CD4-positive, alpha-beta T cell (primary cell): ENCODE measurements at regions not wholly inside any gene's neighbourhood (a gene's known extent, or its start where the extent isn't known, plus 50 kb on each side); places are given as distances from the start of the nearest gene placed in this dataset.
"Not testable (repeated sequence)": the region's sequence is repeated elsewhere in the genome, so short reads cannot be mapped to it uniquely, and the experiment has no call there.

Experiments used
- ATAC-seq: fragments of 200-7000 bp; cut with Tn5 transposase; one replicate; pipeline ENCODE4 v1.10.0; 2022; ENCODE audit warnings: mild to moderate bottlenecking; ENCODE audit not compliant: poor library complexity
- CTCF ChIA-PET: fragments of 350-600 bp; sonication (Branson Sonifier 250); formaldehyde crosslinking; loops from one replicate; lab custom pipeline; 2021; ENCODE audit warnings: antibody characterized with exemption, inconsistent platforms; lab: Charles Lee
- POLR2A ChIA-PET: fragments of 350-600 bp; sonication (Branson Sonifier 250); formaldehyde crosslinking; loops from one replicate; lab custom pipeline; 2021; ENCODE audit warnings: antibody characterized with exemption, inconsistent platforms; lab: Charles Lee
- DNase-seq, 14 experiments: peaks; one replicate each; pipeline ENCODE4 v3.0.0-alpha.2; 2013 to 2020; ENCODE audit warnings: mixed read lengths in 2 of 14
- H3K27ac ChIP-seq, 2 donors: one replicate each; pipeline versions ENCODE4 v1.5.1 to v1.7.0; 2013; ENCODE audit warnings: low read length in 2 of 2, low read depth in 1 of 2, mild to moderate bottlenecking in 1 of 2
- H3K27me3 ChIP-seq, 2 experiments: 1 replicate in 1 of 2; 2 replicates in 1 of 2; pipeline versions ENCODE4 v1.6.1 to v1.7.0; 2013; ENCODE audit warnings: low read length in 2 of 2, control low read depth in 1 of 2, mild to moderate bottlenecking in 1 of 2, moderate library complexity in 1 of 2; ENCODE audit not compliant: insufficient read depth in 2 of 2, control insufficient read depth in 1 of 2
- H3K36me3 ChIP-seq: one replicate; pipeline ENCODE4 v1.6.1; 2013; ENCODE audit warnings: low read length, control low read depth; ENCODE audit not compliant: insufficient read depth
- H3K4me1 ChIP-seq: one replicate; pipeline ENCODE4 v1.6.1; 2013; ENCODE audit warnings: low read length, control low read depth; ENCODE audit not compliant: insufficient read depth
- H3K4me3 ChIP-seq: one replicate; pipeline ENCODE4 v1.5.1; 2013; ENCODE audit warnings: mild to moderate bottlenecking, low read length, moderate library complexity
- H3K9me3 ChIP-seq, 2 experiments: 1 replicate in 1 of 2; 2 replicates in 1 of 2; pipeline versions ENCODE4 v1.6.1 to v1.7.0; 2013; ENCODE audit warnings: low read length in 2 of 2, mild to moderate bottlenecking in 2 of 2, control low read depth in 1 of 2, moderate library complexity in 1 of 2; ENCODE audit not compliant: control insufficient read depth in 1 of 2, insufficient read depth in 1 of 2
- H3K27ac Mint-ChIP-seq: one replicate; pipeline ENCODE4 v1.8.0; 2020; ENCODE audit warnings: mixed read lengths
- H3K27me3 Mint-ChIP-seq: one replicate; pipeline ENCODE4 v1.8.0; 2021; ENCODE audit warnings: mixed read lengths
- H3K36me3 Mint-ChIP-seq: one replicate; pipeline ENCODE4 v1.8.0; 2021; ENCODE audit warnings: low read depth, mixed read lengths
- H3K4me1 Mint-ChIP-seq: one replicate; pipeline ENCODE4 v1.8.0; 2021; ENCODE audit warnings: low read depth, mixed read lengths
- H3K4me3 Mint-ChIP-seq: one replicate; pipeline ENCODE4 v1.8.0; 2020; ENCODE audit warnings: mild to moderate bottlenecking, mixed read lengths
- H3K9me3 Mint-ChIP-seq: one replicate; pipeline ENCODE4 v1.8.0; 2020; ENCODE audit warnings: mixed read lengths
- intact Hi-C, 2 experiments: fragments of 100-400 bp; cut with DNase I in 1 of 2; cut with micrococcal nuclease in 1 of 2; formaldehyde crosslinking; loops; one replicate each; pipeline versions ENCODE4 v1.15.1 to v1.9.0; 2023 to 2025; cut with DNase I, micrococcal nuclease
- TF ChIP-seq, protein P1 (sequence below): fragments of 200-600 bp; IDR thresholded peaks from one replicate; pipeline ENCODE4 v1.8.0; 2022; ENCODE audit warnings: antibody characterized with exemption, mild to moderate bottlenecking

- TF ChIP-seq, protein P1, sequence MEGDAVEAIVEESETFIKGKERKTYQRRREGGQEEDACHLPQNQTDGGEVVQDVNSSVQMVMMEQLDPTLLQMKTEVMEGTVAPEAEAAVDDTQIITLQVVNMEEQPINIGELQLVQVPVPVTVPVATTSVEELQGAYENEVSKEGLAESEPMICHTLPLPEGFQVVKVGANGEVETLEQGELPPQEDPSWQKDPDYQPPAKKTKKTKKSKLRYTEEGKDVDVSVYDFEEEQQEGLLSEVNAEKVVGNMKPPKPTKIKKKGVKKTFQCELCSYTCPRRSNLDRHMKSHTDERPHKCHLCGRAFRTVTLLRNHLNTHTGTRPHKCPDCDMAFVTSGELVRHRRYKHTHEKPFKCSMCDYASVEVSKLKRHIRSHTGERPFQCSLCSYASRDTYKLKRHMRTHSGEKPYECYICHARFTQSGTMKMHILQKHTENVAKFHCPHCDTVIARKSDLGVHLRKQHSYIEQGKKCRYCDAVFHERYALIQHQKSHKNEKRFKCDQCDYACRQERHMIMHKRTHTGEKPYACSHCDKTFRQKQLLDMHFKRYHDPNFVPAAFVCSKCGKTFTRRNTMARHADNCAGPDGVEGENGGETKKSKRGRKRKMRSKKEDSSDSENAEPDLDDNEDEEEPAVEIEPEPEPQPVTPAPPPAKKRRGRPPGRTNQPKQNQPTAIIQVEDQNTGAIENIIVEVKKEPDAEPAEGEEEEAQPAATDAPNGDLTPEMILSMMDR = no peak
- POLR2A ChIA-PET = no interaction called here
- Mint-ChIP-seq H3K27me3 (no peaks in the 10 kb centered on the region), H3K36me3 (no peaks in the 10 kb centered on the region), H3K4me1 (no peaks in the 10 kb centered on the region), H3K27ac (no peak overlapping the region), H3K4me3 (no peak overlapping the region), H3K9me3 (no peaks in the 10 kb centered on the region)
- Histone ChIP-seq H3K27me3 (peaks cover 0 to 3% of the 10 kb centered on the region in 2 experiments), H3K9me3 (peaks cover 0 to 7% of the 10 kb centered on the region in 2 experiments), H3K4me1 (no peaks in the 10 kb centered on the region), H3K27ac (no peak overlapping the region), H3K36me3 (no peaks in the 10 kb centered on the region), H3K4me3 (no peak overlapping the region)
- intact Hi-C loops = no loop called here
- CTCF ChIA-PET = no interaction called here
- ATAC-seq (no peak), DNase-seq (no peak)
These were observed 104.4 kb downstream of the ZNF486 start for GRCh38 chr19:20271215-20271926.

DNA sequence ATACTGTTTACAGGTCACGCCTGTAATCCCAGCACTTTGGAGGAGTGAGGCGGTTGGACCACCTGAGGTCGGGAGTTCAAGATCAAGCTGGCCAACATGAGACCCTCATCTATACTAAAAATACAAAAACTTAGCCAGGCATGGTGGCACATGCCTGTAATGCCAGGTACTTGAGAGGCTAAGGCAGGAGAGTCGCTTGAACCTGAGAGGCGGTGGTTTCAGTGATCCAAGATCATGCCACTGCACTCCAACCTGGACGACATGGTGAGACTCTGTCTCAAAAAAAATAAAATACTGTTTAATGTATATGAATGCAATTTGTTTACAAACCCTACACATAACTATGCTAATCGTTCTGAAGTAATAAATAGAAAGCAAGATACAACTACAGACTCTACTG is 102.4 kb downstream of the ZNF486 start:
- H3K27ac ChIP-seq = no peak overlapping the region
- H3K9me3 Mint-ChIP-seq = no peaks in the 10 kb centered on the region
- CTCF ChIA-PET = no interaction called here
- H3K36me3 Mint-ChIP-seq = no peaks in the 10 kb centered on the region
- H3K27ac Mint-ChIP-seq = no peak overlapping the region
- no peaks in the 10 kb centered on the region for H3K36me3 ChIP-seq
- TF ChIP-seq, protein P1 = no peak
- POLR2A ChIA-PET = no interaction called here
- no peaks in the 10 kb centered on the region for H3K27me3 Mint-ChIP-seq
- H3K9me3 ChIP-seq = peaks cover 0 to 7% of the 10 kb centered on the region in 2 experiments
- no peaks in the 10 kb centered on the region for H3K4me1 Mint-ChIP-seq
- H3K4me1 ChIP-seq = no peaks in the 10 kb centered on the region
- H3K4me3 Mint-ChIP-seq = no peak overlapping the region
- ATAC-seq = no peak
- H3K27me3 ChIP-seq = peaks cover 0 to 3% of the 10 kb centered on the region in 2 experiments
- no peak for DNase-seq
- H3K4me3 ChIP-seq = no peak overlapping the region
- intact Hi-C loops = no loop called here

DNA sequence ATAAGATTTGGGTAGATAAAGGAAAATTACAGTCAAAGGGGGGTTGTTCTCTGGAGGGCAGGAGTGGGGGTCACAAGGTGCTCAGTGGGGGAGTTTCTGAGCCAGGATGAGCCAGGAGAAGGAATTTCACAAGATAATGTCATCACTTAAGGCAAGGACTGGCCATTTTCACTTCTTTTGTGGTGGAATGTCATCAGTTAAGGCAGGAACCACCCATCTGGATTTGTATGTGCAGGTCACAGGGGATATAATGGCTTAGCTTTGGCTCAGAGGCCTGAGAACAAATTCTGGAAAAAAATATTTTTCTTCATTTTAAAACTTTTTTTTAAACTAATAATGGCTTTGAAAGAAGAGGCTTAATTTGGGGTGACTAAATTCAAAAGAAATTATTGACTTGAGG is 94.5 kb downstream of the ZNF486 start:
- DNase-seq, POLR2A ChIA-PET, H3K27ac ChIP-seq, H3K9me3 ChIP-seq, CTCF ChIA-PET, H3K4me3 Mint-ChIP-seq, H3K4me1 Mint-ChIP-seq, H3K4me3 ChIP-seq, ATAC-seq, H3K9me3 Mint-ChIP-seq, H3K27ac Mint-ChIP-seq, H3K4me1 ChIP-seq, H3K27me3 ChIP-seq, H3K36me3 ChIP-seq, intact Hi-C loops, H3K36me3 Mint-ChIP-seq: not testable (repeated sequence)
- H3K27me3 Mint-ChIP-seq = peaks cover 26% of the 10 kb centered on the region

- H3K27ac ChIP-seq, H3K9me3 Mint-ChIP-seq, H3K4me1 Mint-ChIP-seq, H3K4me3 ChIP-seq, ATAC-seq, H3K36me3 Mint-ChIP-seq, DNase-seq, H3K27ac Mint-ChIP-seq, POLR2A ChIA-PET, H3K9me3 ChIP-seq, H3K27me3 ChIP-seq, H3K4me1 ChIP-seq, CTCF ChIA-PET, H3K36me3 ChIP-seq, H3K4me3 Mint-ChIP-seq, intact Hi-C loops: not testable (repeated sequence)
- peaks cover 26% of the 10 kb centered on the region for H3K27me3 Mint-ChIP-seq
These were observed 93.7 kb downstream of the ZNF486 start for GRCh38 chr19:20260738-20261137.
